Astrocyte of the cerebellum (primary cell): ENCODE measurements at regions not wholly inside any gene's neighbourhood (a gene's known extent, or its start where the extent isn't known, plus 50 kb on each side); places are given as distances from the start of the nearest gene placed in this dataset.

Experiments
- DNase-seq: peaks from one replicate; pipeline ENCODE4 v3.0.0-alpha.2; 2011; ENCODE audit warnings: low read depth
- H3K4me3 ChIP-seq: 2 replicates; pipeline ENCODE4 v1.5.1; 2011; ENCODE audit warnings: mild to moderate bottlenecking, low read depth, low read length, moderate library complexity
- in situ Hi-C: cut with HindIII; loops from 2 replicates; pipeline ENCODE4 v1.10.0; 2017; ENCODE audit warnings: low sequenced_read_pairs
- TF ChIP-seq, protein P1 (sequence below): IDR thresholded peaks from 2 replicates; pipeline ENCODE4 v1.5.1; 2012; ENCODE audit warnings: low read length, low read depth, moderate library complexity, mild to moderate bottlenecking; ENCODE audit errors: missing control alignments

DNA sequence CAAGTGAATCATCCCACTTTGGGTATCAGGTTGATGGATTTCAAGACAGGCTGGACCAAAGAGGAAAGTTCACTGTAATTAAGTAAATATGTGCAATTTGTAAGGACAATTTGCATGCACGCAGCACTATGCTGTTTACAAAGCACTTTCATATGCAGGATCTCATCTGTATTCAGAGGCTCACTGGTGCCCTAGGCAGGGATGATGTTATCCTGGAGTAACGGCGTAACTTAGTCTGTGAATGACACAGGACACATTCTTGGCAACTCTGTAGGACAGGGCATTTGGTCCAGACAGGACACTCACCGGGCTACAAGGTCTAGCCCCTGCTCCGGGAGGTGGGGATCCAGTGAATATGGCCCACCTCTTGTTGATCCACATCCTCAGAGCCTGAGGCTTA is 365.4 kb upstream of the DUSP10 start:
- TF ChIP-seq, protein P1, sequence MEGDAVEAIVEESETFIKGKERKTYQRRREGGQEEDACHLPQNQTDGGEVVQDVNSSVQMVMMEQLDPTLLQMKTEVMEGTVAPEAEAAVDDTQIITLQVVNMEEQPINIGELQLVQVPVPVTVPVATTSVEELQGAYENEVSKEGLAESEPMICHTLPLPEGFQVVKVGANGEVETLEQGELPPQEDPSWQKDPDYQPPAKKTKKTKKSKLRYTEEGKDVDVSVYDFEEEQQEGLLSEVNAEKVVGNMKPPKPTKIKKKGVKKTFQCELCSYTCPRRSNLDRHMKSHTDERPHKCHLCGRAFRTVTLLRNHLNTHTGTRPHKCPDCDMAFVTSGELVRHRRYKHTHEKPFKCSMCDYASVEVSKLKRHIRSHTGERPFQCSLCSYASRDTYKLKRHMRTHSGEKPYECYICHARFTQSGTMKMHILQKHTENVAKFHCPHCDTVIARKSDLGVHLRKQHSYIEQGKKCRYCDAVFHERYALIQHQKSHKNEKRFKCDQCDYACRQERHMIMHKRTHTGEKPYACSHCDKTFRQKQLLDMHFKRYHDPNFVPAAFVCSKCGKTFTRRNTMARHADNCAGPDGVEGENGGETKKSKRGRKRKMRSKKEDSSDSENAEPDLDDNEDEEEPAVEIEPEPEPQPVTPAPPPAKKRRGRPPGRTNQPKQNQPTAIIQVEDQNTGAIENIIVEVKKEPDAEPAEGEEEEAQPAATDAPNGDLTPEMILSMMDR, result no peak
- no peak for DNase-seq
- H3K4me3 ChIP-seq, result no peak overlapping the region
- in situ Hi-C loops, result no loop called here

DNA sequence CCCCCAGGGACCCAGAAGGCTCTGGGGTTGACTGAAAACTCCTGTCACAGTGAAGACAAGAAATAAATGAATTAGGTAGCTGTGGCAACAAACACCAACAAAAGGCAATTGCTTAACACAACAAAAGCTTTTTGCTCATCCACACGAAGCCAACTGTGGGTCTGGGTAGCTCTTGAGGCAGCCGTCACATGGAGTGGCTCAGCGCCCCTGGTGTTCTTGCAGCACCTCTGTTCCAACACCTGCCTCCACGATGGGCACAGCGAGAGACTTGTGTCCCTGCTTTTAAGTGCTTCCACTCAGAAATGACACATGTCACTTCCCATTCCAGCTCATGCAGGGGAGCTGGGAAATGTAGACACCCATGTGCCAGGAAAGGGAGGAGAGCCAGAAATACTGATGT is 364.5 kb upstream of the DUSP10 start:
- DNase-seq, result no peak
- TF ChIP-seq, protein P1, result no peak
- H3K4me3 ChIP-seq, result no peak overlapping the region
- in situ Hi-C loops, result no loop called here

DNA sequence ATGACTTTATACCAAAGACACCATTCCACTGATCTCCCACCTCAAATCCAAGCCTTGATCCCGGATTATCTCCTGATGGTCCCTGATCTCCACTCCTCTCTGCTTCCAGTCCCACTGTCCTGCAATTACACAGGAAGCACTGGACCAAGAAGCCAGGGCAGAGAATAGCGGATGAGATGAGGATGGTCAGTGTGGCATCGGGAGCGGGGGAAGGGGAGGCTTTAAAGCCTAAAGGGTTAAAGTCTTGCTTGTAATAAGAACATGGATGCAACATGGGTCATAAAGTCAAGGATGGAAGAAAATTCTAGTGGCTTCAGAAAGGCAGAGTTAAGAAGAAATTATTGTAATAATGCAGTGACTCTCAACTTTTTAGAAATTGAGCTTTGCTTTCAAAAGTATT is 364.0 kb upstream of the DUSP10 start:
- TF ChIP-seq, protein P1, result no peak
- H3K4me3 ChIP-seq, result no peak overlapping the region
- DNase-seq, result no peak
- in situ Hi-C loops, result no loop called here

DNA sequence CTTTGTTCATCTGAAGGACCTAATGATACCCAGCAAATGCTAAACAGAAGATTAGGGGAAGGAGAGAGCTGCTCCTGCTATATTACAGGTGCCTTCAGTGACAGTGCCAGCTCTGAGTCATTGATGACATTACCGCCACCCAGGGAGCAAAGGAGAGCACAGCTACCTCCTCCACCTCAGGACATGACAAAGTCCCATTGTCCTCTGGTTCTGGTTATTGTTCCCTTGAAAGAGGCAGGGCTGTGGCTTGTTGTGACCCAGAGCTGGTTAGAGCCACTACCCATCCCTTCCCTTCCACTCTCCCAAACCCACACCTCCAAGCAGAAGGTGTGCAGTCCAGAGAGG is 363.5 kb upstream of the DUSP10 start:
- in situ Hi-C loops, result no loop called here
- DNase-seq, result no peak
- TF ChIP-seq, protein P1, result no peak
- H3K4me3 ChIP-seq, result no peak overlapping the region

DNA sequence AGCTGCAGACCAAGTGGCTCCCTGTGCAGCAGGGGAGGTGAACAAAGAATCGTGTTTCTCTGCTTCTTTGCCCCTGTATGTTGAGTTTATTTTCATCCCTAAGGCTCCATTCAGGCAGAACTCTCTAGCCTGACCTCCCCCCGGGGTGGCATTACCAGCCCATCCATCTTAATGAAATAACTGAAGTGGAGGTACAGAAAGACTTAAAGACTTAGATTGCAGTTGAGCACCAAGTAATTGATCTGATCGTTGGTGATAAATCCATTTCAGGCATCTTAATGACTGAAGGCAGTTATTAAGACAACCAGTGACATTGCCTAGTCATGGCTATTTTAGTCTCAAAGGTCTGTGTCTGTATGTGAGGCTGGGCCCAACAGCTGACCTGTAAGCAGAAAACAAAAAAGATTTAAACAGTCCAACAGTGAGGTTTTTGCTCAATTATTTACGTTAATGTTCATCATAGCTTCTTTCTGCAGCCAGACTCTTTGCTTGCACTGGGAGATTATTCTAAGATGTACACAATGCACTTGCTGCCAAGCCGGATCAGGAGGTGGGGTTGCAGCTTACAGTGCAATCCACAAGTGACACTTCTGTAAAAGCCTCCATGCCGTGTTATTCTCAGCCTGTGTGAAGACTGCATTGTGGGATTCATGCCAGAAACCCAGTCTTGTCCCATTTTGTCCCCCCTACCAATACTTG is 363.0 kb upstream of the DUSP10 start:
- DNase-seq, result no peak
- in situ Hi-C loops, result no loop called here
- no peak overlapping the region for H3K4me3 ChIP-seq
- TF ChIP-seq, protein P1, result no peak

DNA sequence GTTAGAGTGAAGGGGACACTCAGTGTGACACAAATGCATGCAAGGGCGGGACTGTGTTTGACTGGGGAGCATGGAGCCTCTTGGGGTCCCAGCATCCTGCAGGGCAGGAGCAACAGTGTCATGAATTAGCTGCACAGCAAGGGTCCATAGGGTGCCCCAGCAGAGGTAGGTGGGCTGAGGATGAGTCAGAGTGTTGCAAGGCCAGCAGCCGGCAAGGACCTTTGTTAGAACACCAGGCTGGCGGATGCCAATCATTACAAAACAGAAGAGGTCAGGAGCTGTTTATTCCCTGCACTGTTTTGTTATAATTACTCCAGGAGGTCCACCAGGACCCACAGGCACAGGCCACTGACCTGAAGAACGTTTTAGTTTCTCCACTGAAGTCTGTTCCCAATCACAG is 362.2 kb upstream of the DUSP10 start:
- H3K4me3 ChIP-seq, result no peak overlapping the region
- DNase-seq, result no peak
- TF ChIP-seq, protein P1, result no peak
- in situ Hi-C loops, result no loop called here
